ENCODE measurements at regions not wholly inside any gene's neighbourhood (a gene's known extent, or its start where the extent isn't known, plus 50 kb on each side); places are given as distances from the start of the nearest gene placed in this dataset.

GRCh38 chr5:154653418-154653763, 101.8 kb upstream of the LARP1 start (continued):
- TF ChIP-seq RERE (CRISPR knock-in tag; IDR thresholded peaks at IDR 0.05; ENCODE audit: low read depth) (peak; percentile 71; the same call in 1 of the 2 replicates), ZBTB46 (CRISPR knock-in tag; IDR thresholded peaks at IDR 0.05; ENCODE audit: borderline replicate concordance) (no peak), ELF4 (CRISPR knock-in tag; IDR thresholded peaks at IDR 0.05; ENCODE audit: borderline replicate concordance) (no peak), RFXAP (CRISPR knock-in tag; IDR thresholded peaks at IDR 0.05; ENCODE audit: borderline replicate concordance) (no peak; the same call in 1 of the 2 replicates), NFIB (CRISPR knock-in tag; IDR thresholded peaks at IDR 0.05; ENCODE audit: borderline replicate concordance) (no peak), ATF7-NPFF (CRISPR knock-in tag; IDR thresholded peaks at IDR 0.05; ENCODE audit: low read depth) (peak; percentile 50), MED8 (CRISPR knock-in tag; IDR thresholded peaks at IDR 0.05; ENCODE audit: insufficient replicate concordance) (no peak), SOX6 (IDR thresholded peaks at IDR 0.05) (no peak), SOX6 (CRISPR knock-in tag; IDR thresholded peaks at IDR 0.05) (peak; percentile 85), GZF1 (CRISPR knock-in tag; IDR thresholded peaks at IDR 0.05) (no peak), MIER3 (CRISPR knock-in tag; IDR thresholded peaks at IDR 0.05; ENCODE audit: borderline replicate concordance) (peak; percentile 57; the same call in 1 of the 2 replicates), KMT2B (CRISPR knock-in tag; IDR thresholded peaks at IDR 0.05) (0 out of 2 replicates have a peak, but pooled peaks have one; percentile 44)
- TF ChIP-seq, protein P1, sequence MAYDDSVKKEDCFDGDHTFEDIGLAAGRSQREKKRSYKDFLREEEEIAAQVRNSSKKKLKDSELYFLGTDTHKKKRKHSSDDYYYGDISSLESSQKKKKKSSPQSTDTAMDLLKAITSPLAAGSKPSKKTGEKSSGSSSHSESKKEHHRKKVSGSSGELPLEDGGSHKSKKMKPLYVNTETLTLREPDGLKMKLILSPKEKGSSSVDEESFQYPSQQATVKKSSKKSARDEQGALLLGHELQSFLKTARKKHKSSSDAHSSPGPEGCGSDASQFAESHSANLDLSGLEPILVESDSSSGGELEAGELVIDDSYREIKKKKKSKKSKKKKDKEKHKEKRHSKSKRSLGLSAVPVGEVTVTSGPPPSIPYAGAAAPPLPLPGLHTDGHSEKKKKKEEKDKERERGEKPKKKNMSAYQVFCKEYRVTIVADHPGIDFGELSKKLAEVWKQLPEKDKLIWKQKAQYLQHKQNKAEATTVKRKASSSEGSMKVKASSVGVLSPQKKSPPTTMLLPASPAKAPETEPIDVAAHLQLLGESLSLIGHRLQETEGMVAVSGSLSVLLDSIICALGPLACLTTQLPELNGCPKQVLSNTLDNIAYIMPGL (CRISPR knock-in tag; IDR thresholded peaks at IDR 0.05; ENCODE audit: borderline replicate concordance in 1 of 2, low read depth in 1 of 2) = peak in 1 of 2 experiments; percentile 71; a peak in 2 of 4 replicates
- TF ChIP-seq, protein P2, sequence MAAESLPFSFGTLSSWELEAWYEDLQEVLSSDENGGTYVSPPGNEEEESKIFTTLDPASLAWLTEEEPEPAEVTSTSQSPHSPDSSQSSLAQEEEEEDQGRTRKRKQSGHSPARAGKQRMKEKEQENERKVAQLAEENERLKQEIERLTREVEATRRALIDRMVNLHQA (CRISPR knock-in tag; IDR thresholded peaks at IDR 0.05) = no peak
- TF ChIP-seq, protein P3, sequence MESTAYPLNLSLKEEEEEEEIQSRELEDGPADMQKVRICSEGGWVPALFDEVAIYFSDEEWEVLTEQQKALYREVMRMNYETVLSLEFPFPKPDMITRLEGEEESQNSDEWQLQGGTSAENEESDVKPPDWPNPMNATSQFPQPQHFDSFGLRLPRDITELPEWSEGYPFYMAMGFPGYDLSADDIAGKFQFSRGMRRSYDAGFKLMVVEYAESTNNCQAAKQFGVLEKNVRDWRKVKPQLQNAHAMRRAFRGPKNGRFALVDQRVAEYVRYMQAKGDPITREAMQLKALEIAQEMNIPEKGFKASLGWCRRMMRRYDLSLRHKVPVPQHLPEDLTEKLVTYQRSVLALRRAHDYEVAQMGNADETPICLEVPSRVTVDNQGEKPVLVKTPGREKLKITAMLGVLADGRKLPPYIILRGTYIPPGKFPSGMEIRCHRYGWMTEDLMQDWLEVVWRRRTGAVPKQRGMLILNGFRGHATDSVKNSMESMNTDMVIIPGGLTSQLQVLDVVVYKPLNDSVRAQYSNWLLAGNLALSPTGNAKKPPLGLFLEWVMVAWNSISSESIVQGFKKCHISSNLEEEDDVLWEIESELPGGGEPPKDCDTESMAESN (CRISPR knock-in tag; conservative IDR thresholded peaks at IDR 0.05) = 0 out of 2 replicates have a peak, but pooled peaks have one; percentile 41
